Endodermal cell (in vitro differentiated cells): ENCODE measurements at regions not wholly inside any gene's neighbourhood (a gene's known extent, or its start where the extent isn't known, plus 50 kb on each side); places are given as distances from the start of the nearest gene placed in this dataset.

ENCODE experiments used
- DNase-seq: peaks from one replicate; pipeline ENCODE4 v3.0.0-alpha.2; 2017
- H3K27ac ChIP-seq: 2 replicates; pipeline ENCODE4 v1.5.1; 2013; ENCODE audit warnings: mild to moderate bottlenecking, low read depth, low read length, moderate library complexity
- H3K27me3 ChIP-seq: 2 replicates; pipeline ENCODE4 v1.6.1; 2013; ENCODE audit warnings: mild to moderate bottlenecking, low read length, moderate library complexity; ENCODE audit not compliant: insufficient read depth, control insufficient read depth, poor library complexity, severe bottlenecking
- H3K36me3 ChIP-seq: 2 replicates; pipeline ENCODE4 v1.7.0; 2013; ENCODE audit warnings: mild to moderate bottlenecking, low read length, moderate library complexity; ENCODE audit not compliant: control insufficient read depth, insufficient read depth
- H3K4me1 ChIP-seq: one replicate; pipeline ENCODE4 v1.7.0; 2013; ENCODE audit warnings: low read length; ENCODE audit not compliant: control insufficient read depth, insufficient read depth
- H3K4me3 ChIP-seq: 2 replicates; pipeline ENCODE4 v1.5.1; 2013; ENCODE audit warnings: mild to moderate bottlenecking, low read length, moderate library complexity
- H3K9ac ChIP-seq: 2 replicates; pipeline ENCODE4 v1.6.1; 2013; ENCODE audit warnings: mild to moderate bottlenecking, low read length, moderate library complexity; ENCODE audit not compliant: poor library complexity, severe bottlenecking; ENCODE audit errors: extremely low read depth
- H3K9me3 ChIP-seq: 2 replicates; pipeline ENCODE4 v1.6.1; 2013; ENCODE audit warnings: mild to moderate bottlenecking, low read length, moderate library complexity; ENCODE audit not compliant: control insufficient read depth
- H3K27ac Mint-ChIP-seq: 2 replicates; pipeline ENCODE4 v1.8.0; 2020; ENCODE audit warnings: mixed read lengths
- H3K27me3 Mint-ChIP-seq: 2 replicates; pipeline ENCODE4 v1.8.0; 2021; ENCODE audit warnings: mild to moderate bottlenecking, mixed read lengths; ENCODE audit not compliant: insufficient read depth
- H3K36me3 Mint-ChIP-seq: 2 replicates; pipeline ENCODE4 v1.8.0; 2020; ENCODE audit warnings: low read depth, mixed read lengths
- H3K4me1 Mint-ChIP-seq: 2 replicates; pipeline ENCODE4 v1.8.0; 2020; ENCODE audit warnings: mixed read lengths
- H3K4me3 Mint-ChIP-seq: 2 replicates; pipeline ENCODE4 v1.8.0; 2020; ENCODE audit warnings: mild to moderate bottlenecking, moderate library complexity, mixed read lengths
- H3K9me3 Mint-ChIP-seq: 2 replicates; pipeline ENCODE4 v1.8.0; 2020; ENCODE audit warnings: mild to moderate bottlenecking, mixed read lengths
- CTCF ChIP-seq: fragments of 200-600 bp; sonication (generic); conservative IDR thresholded peaks from 2 replicates; pipeline ENCODE4 v1.5.0; 2021; ENCODE audit warnings: antibody characterized with exemption, mild to moderate bottlenecking
- WGBS, 2 experiments: methylation state at CpG; one replicate each; pipeline versions ENCODE4 v1.1.5 to v1.1.7; 2013; ENCODE audit warnings: missing lambda C conversion rate in 2 of 2, mixed read lengths in 1 of 2; ENCODE audit not compliant: insufficient coverage in 1 of 2, insufficient read length in 1 of 2; 5-methylcytosine and 5-hydroxymethylcytosine counted together

- Histone ChIP-seq H3K4me3 (no peak overlapping the region), H3K36me3 (no peaks in the 10 kb centered on the region), H3K9me3 (no peaks in the 10 kb centered on the region), H3K4me1 (no peaks in the 10 kb centered on the region), H3K27me3 (peaks cover 4% of the 10 kb centered on the region), H3K27ac (no peak overlapping the region), H3K9ac (no peak overlapping the region)
- no peak for TF ChIP-seq CTCF
- H3K27me3 Mint-ChIP-seq, result peaks cover 5% of the 10 kb centered on the region
- DNase-seq, result no peak
- H3K9me3 Mint-ChIP-seq, result peaks cover under 1% of the 10 kb centered on the region
- no peaks in the 10 kb centered on the region for H3K36me3 Mint-ChIP-seq
- H3K4me1 Mint-ChIP-seq, result peaks cover 10% of the 10 kb centered on the region
- no peak overlapping the region for H3K4me3 Mint-ChIP-seq
- H3K27ac Mint-ChIP-seq, result no peak overlapping the region
- 84% methylated on average over 4 of the region's 4 CpGs; no CpG with 5 or more reads in 1 of the 2 experiments for WGBS, 2 experiments
These were observed 98.3 kb upstream of the PRSS58 start for GRCh38 chr7:142356166-142356565.

GRCh38 chr7:142355328-142355727 is 97.5 kb upstream of the PRSS58 start:
- no peak for DNase-seq
- TF ChIP-seq CTCF, result no peak
- Mint-ChIP-seq H3K4me1 (peaks cover 10% of the 10 kb centered on the region), H3K27me3 (peaks cover 2% of the 10 kb centered on the region), H3K9me3 (no peaks in the 10 kb centered on the region), H3K4me3 (no peak overlapping the region), H3K36me3 (no peaks in the 10 kb centered on the region), H3K27ac (no peak overlapping the region)
- H3K4me1 ChIP-seq, result no peaks in the 10 kb centered on the region
- H3K27ac ChIP-seq, result no peak overlapping the region
- no peaks in the 10 kb centered on the region for H3K9me3 ChIP-seq
- H3K9ac ChIP-seq, result no peak overlapping the region
- no peaks in the 10 kb centered on the region for H3K36me3 ChIP-seq
- peaks cover 4% of the 10 kb centered on the region for H3K27me3 ChIP-seq
- no peak overlapping the region for H3K4me3 ChIP-seq
- 82 to 87% methylated on average over 3 of the region's 3 CpGs for WGBS, 2 experiments

- no peaks in the 10 kb centered on the region for H3K9me3 ChIP-seq
- Mint-ChIP-seq H3K4me3 (no peak overlapping the region), H3K4me1 (peaks cover 11% of the 10 kb centered on the region), H3K27ac (no peak overlapping the region), H3K9me3 (no peaks in the 10 kb centered on the region), H3K27me3 (peaks cover 1% of the 10 kb centered on the region), H3K36me3 (no peaks in the 10 kb centered on the region)
- peaks cover 4% of the 10 kb centered on the region for H3K27me3 ChIP-seq
- no peak overlapping the region for H3K27ac ChIP-seq
- H3K9ac ChIP-seq, result no peak overlapping the region
- DNase-seq, result no peak
- no peaks in the 10 kb centered on the region for H3K36me3 ChIP-seq
- 88 to 90% methylated on average over 10 to 15 of the region's 15 CpGs for WGBS, 2 experiments
- no peak overlapping the region for H3K4me3 ChIP-seq
- no peaks in the 10 kb centered on the region for H3K4me1 ChIP-seq
- TF ChIP-seq CTCF, result no peak
These were observed 95.5 kb upstream of the PRSS58 start for GRCh38 chr7:142353147-142354060.
